HG03457 (cell line): ENCODE measurements at regions not wholly inside any gene's neighbourhood (a gene's known extent, or its start where the extent isn't known, plus 50 kb on each side); places are given as distances from the start of the nearest gene placed in this dataset.

Source experiments
- ATAC-seq: cut with Tn5 transposase; IDR thresholded peaks from one replicate; pipeline ENCODE4 v1.9.1; 2021; ENCODE audit warnings: moderate number of reproducible peaks; ENCODE audit not compliant: unreplicated experiment

DNA sequence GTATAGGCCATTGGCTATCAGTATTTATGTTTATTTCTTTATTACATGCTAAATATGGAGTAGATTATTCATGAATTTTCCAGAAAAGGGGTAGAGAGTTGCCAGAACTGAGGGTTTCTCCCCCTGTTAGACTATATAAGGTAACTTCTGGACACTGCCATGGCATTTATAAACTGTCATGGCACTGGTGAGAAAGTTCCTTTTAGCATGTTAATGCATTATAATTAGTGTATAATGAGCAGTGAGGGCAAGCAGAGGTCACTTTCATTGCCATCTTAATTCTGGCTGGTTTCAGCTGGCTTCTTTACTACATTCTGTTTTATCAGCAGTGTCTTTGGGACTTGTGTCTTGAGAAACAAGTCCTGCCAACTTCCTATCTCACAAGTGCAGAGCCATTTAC, 220.0 kb upstream of the CNR1 start:
- no peak for ATAC-seq

DNA sequence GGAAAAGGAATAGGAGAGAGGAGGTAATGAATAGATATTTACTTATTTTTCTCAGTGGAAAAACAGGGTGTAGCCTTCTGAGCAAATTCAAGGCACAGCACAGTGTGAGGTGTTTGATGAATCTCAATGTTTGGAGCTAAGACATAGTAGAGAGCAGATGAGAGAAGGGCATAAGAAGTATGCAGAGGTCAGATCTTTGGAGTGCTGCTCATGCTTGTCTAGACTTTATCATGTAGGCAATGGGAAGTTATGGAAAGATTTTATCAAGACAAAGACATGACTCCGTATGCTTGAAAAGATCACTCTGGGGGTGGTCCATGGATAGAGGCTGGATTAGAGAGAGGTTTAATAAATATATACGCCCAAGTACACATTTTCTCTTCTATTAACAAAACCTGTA, 217.0 kb upstream of the CNR1 start:
- ATAC-seq = no peak

DNA sequence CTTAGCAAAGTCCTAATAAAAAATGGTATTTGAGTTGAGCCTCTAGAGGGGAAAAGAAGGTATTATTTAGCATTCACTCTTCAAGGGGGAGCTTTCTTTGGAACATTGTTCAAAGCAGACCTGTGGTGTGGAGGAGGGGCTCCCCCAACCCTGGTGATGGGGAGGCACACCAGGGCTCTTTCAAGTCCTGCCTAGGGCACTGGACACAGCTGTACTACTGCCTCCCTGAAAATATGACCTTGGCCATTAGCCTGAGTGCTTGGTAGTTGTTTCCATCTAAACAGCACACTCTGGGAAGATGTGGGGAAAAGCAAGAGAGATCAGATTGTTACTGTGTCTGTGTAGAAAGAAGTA, 215.1 kb upstream of the CNR1 start:
- ATAC-seq = no peak

DNA sequence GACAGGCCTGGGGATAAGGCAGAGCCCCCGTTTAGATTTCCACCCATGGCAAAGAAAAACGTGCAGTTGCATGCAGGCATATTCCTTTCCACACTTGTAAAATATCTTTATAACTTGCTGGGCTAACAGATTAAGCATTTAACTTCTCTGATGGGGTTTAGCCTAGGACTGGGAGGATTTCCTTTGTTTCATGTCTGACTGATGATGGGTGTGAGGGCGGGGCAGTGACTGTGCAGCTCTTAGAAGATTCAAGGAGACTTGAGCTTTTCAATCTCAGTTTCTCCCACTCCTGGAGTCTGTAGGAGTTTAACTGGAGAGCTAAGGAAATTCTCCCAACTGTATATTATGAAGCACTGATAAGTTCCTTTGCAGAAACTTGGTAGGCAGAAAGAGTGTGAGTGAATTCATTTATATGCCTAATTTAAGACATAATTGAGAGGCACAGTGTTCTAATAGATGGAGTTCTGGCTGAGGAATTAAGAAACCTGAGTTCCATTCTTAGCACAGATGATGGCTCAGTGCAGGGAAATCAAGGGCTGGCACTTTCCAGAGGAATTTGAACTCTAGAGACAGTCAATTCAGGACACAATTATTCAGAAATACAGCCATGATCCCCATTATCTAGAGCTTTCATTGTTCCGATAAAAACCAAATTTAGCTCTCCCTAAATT, 214.6 kb upstream of the CNR1 start:
- ATAC-seq = no peak

DNA sequence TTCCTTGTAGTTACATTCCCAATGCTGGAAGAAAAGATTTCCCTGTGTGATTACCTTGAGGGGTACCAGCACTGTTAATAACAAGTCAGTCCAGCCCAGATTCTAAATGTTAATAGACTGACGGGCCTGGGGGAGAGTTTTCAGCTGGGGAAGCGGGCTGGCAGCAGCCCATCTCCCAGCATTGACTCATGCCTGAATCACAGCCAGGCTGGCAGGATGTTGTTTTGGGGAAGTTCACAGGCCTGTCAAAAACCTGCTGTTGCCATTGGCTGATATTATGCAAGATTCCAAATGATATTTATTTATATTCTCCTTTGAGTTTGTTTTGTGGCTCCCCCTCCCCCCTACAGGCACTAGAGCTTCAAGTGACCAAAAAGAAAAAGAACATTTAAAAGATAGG, 213.9 kb upstream of the CNR1 start:
- no peak for ATAC-seq

DNA sequence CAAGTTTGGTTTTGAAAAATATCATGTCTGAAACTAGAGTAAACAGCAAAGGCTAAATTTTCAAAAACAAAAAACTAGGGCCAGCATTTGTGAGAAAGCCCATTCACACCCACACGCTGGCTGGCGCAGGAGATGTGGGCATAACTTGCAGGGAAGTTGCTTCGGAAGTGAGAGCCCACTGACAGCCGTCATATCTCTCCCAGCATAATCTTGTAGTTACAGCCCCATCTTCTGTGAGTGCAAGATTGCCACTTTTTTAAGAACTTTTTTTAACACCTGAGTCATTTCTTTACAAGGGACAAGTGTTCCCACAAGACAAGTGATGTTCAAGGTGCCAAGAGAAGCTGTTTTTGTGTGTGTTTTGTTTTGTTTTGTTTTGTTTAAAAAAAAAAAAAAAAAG, 212.5 kb upstream of the CNR1 start:
- no peak for ATAC-seq

DNA sequence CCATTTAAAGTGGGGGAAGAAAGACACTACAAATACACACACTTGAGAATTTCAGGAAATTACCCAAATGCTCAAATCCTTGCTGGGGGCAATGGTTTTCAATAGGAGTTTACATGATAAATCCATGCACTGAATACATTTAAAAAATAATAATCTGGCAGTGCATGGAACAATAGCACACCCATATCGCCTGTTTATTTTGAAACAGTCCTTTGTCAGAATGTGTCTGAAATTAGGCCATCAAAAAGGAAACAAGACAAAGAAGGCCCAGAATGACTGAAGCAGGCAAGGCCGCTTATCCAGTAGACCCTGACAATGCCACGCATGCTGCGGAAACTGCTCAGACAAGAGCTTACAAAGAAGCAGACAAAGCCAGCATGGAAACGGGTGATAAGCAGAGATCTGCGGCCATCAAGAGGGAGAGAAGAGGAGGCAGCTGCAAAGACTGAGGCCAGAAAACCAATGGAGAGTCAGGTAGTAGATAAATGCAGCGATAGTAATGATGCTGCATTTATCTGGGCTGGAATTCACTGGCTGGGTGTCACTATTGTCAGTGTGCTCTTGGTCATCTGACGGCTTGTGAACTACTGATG, 211.9 kb upstream of the CNR1 start:
- ATAC-seq = no peak

DNA sequence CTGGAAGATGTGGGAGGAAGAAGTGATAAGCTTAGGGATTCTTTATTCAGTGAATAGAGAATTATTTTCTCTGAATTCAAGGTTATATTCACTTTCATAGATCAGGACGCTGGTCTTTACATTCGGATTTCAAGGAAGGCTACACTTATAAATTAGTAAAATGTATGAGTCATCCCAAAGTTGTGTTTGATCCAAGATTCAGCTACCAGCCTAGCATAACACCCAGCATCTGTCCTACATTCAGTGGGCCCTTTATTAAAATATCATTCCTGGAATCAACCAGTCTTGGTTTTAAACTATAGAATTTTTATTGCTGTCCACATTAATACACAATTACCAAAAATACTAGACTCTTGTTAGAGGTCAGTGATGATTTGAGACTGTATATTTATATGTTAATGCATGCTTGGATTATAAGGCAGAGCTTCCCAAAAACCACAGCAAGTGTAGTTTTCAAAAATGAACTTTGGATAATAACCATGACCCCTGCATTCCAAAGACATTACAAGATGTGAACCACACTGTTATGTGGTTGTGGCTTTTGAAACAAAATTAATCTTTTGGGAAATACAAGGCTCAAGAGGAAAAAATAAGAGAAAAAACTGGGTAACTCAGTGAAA, 210.7 kb upstream of the CNR1 start:
- ATAC-seq = no peak

DNA sequence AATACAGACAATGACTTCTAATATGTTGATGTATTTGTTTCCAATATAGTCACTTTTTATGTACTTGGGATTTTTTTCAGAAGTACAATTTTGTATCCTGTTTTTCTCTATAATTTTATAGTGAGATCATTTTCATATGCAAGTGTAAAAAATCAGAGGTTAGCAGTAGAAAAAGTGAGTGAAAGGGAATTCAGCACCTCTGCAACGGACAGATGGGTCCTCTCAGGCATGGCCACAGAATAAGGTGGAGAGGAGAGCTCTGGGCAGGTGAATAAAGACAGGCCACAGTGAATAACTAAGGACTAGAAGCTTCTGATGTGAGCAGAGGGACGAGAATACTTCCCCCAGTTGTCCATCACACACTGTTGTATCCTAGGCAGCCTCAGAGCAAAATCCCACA, 210.1 kb upstream of the CNR1 start:
- no peak for ATAC-seq

DNA sequence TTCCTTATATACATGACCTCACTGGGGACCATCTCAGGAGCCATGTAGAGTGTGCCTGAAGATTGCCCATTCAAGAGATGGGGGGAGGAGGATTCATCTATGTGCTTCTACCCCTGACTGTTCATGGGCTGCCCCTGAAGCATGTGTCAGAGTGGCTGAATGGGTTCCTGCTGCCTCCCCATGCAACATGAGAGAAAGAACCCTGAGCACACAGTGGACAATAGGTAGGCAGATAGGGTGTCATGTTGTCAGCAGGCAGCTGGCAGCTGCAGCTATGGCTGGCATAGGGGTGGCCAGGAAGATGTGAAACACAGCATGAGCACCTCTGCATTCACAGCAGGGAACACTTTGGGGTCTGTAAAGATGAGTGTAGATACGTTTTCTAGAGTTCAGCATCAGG, 208.4 kb upstream of the CNR1 start:
- no peak for ATAC-seq

DNA sequence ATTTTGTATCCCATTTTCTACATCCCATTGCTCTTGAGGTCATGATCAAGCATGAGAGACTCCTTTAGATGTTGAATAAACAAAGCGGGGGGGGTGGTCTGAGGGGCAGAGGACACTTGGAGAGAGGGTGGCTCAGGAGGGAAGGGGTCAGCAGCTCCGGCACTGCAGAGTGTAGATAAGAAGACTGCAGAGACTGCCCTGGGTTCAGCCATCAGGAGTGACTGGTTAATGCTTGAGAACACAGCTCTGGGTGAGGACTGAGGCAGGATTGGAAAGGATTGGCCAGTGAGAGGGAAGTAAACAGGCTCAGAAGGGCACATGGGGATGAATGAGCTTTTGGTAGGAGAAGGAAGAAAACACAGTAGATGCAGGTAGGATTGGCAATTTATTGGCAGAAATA, 205.3 kb upstream of the CNR1 start:
- ATAC-seq = no peak

DNA sequence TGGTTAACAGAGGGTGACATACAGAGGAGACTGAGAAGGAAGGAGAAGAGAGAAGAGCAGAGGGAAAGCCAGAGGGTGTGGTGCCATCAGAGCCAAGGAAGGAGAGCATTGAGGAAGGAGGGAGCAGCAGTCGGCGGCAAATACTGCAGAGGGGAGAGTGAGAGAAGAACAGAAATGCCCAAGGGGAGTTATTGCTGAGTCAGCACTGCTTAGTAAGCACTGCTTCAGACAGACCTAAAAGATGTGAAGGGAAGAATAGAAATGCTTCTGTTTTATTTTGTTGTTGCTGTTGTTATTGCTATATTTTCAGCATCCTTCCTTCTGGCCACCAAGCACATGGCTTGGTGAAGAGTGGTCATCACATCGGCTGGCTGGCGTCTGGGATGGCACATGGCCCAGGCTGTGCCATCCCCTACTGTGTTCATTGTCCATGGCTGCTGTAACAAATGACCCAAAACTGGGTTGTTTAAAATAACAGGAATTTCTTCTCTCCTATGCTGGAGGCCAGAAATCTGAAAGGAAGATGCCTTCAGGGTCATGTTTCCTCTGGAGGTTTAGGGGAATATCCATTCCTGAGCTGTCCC, 204.1 kb upstream of the CNR1 start:
- ATAC-seq = no peak

DNA sequence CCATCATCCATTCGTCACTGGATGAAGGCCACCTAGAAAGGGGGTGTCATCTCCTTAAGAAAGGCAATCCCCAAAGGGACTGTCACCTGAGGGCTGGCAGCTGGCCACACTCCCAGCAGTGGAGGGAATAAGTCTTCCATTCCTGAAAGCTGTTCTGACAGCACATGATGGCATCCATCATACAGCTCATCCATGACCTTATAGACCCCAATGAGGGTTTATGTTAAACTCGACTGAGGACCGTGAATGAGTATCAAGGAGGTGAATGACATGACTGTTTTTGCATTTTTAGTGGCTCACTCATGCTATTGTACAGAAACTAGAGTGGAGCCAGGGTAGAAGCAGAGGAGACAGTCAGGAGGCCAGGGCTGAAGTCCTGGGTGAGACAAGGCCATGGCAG, 203.1 kb upstream of the CNR1 start:
- ATAC-seq = no peak

DNA sequence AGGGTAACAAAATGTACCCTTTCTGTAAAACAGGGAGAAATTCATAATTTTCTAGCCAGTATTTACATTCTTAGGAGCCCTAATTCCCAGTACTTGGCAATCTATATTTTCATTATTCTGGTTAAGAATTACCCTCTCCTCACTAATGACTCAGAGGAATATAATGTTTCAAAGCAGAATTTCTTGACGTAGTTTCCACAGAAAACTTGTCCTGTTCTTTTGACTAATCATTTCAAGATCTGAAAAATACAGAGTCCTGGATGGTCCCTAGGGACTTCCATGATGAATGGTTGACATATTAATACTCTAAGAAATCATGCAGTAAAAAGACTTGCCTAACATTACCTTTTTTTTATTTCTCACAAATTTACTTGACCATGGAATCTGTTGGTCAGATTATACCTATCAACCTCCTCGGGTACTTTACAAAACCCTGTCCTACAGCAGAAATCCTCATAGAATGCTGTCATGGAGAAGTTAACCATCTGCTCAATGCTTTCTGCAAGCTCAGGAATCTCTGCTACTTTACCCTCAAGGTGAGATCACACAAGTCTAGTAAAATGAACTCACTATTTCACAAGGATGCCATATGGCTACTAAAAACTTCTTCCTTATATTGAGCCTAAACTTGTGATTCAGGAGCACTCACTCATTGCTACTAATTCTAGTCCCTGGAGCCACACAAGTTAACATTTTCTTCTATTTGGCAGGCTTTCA, 202.1 kb upstream of the CNR1 start:
- ATAC-seq = no peak

DNA sequence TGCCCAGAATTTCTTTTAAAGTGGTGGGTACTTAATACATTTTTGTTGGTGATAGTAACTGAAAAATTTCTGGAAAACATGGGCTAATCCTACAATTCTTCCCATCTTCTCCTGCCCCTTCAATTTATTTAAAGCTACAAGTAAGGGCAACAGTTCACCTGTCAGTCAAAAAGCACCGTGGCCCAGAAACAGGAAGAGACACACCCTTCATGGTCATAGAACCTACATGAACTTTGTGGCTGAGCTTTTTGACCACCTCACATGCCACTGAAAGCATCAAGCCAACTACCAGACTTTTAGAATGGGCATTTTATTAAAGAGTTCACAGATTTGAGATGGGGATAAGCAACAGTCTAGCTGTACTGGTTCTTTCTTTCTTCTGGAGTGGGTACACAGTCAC, 201.1 kb upstream of the CNR1 start:
- ATAC-seq = no peak

DNA sequence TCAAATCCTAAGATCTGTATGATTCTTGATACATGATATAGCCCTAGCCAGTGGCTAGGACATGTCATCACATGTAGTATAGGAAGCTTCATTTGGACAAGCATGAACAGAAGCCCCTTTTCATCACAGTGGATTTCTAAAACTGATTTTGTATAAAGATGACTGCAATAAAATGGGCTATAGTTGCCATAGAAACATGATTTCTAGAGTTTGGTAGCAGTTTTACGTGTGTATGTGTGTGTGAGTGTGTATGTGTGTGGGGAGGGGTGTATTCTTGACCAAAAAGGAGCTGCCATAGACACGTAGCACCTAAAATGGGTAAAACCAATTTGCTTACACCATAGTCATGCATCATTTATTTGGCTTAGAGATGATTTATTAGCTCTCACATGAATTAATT, 200.5 kb upstream of the CNR1 start:
- no peak for ATAC-seq

DNA sequence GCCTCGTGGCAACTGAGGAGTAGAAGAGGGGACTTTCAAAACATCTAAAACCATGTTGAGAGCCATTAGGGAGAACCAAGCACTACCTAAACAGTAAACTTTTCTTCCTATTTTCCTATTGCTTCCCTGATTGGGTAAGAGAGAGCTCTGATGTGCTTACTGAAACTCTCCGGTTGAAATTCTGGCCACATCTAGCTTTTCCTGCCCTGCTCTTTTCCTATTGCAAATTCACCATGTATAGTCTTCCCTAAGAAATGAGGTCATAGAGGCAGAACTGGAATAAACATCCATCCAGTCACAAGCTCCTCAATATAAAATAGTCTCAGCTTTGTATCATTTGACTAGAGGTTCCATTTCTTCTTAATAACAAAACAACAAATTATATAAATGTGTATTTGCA, 199.5 kb upstream of the CNR1 start:
- no peak for ATAC-seq

DNA sequence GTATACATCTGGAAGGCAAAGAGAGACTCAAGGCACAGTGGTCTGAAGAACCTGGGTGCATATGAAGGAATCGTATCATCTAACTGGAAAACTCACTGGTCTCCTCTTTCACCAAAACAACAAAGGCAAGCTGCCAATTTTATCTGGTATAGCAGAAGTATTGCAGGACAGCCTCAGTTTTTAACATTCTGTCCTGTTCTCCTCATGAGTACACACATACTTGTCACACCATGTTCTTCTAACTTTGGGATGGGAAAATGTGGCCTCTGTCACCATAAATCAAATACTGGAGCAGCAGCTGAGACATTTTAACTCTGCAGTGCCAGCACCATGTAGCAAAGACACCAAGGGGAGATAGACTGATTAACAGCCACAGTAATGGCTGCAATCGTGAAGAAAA, 199.1 kb upstream of the CNR1 start:
- no peak for ATAC-seq

DNA sequence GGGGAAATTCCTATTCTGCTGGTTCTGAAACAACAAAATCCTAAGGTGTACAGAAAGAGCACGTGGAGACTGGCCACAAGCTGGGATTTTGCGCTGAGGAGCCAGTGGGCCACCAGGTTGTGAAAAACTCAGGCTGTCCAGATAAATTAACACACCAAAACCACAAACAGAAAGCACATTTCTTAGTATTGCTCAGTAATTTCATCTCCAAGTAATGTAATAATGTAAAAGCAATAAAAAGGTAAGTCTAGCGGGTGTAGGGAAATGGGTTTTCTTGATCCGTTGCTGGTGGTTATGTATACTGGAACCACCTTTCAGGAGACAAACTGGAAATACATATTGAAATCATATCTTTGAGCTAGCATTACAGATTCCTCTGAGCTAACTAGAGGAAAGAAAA, 195.6 kb upstream of the CNR1 start:
- no peak for ATAC-seq

DNA sequence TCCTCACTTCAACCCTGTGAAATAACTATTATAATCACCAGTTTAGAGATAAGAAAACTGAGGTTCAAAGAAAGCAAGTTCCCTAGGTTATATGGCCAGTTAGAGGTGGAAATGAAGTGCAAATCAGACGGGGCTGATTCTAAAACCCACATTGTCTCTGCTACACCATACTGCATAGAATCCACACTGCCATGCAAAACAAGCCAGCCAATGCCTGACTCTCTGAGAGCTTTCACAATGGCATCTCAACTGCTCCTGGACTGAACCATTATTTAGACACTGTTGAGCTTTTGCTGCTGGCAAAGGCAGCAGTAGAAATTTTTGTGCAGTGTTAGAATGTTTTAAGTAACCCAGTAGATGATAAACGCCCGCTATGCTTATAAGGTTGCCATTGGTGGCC, 195.2 kb upstream of the CNR1 start:
- no peak for ATAC-seq

DNA sequence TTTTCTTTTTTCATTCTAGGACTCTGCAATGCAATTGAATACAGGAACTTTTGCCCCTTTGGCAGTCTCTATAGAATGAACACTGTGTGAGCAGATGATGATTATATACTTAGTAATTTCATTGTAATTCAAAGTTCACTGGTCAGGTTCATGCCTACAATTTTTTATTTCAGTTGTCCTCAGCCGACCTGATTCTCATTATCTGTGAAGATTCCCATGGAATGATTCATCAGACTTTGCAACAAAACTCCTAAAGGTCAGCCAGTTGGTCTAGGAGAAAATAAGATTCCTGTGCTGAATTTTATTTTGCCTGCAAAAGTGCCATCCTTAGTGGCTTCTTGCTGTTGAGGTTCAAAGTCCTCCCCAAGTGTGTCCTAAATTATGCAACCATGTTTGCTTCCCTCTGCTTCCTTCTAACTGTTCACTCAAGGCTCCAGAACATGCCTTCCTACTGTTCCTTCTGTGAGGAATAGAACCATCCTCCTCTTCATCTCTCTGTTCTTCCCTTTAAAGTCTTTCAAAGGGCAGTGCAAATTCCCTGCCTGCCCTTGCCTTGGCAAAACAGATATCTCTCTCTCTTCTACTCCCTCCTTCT, 194.2 kb upstream of the CNR1 start:
- no peak for ATAC-seq
